ENCODE measurements at regions not wholly inside any gene's neighbourhood (a gene's known extent, or its start where the extent isn't known, plus 50 kb on each side); places are given as distances from the start of the nearest gene placed in this dataset.

- no peak for TF ChIP-seq CTCF (IDR thresholded peaks at IDR 0.05; ENCODE audit: low read length)
- no peak for TF ChIP-seq EZH2 (optimal IDR thresholded peaks at IDR 0.05; ENCODE audit: low read depth, low read length)
Measured at GRCh38 chr1:218943371-218943770, 230.3 kb upstream of the LYPLAL1 start.

Measured in MM.1S (cell line).